ENCODE measurements at regions not wholly inside any gene's neighbourhood (a gene's known extent, or its start where the extent isn't known, plus 50 kb on each side); places are given as distances from the start of the nearest gene placed in this dataset.

GRCh38 chr3:111252779-111253178, 181.2 kb downstream of the NECTIN3 start:
- Mint-ChIP-seq H3K36me3 (ENCODE audit: insufficient read depth in 1 of 3, low read depth in 3 of 3) (no peaks in the 10 kb centered on the region; a peak in 1 of 7 replicates), H3K4me1 (0 out of 4 replicates have a peak, but pooled peaks cover 0 to 3% of the 10 kb centered on the region in 2 experiments), H3K4me3 (no peak overlapping the region), H3K27me3 (ENCODE audit: low read depth) (no peaks in the 10 kb centered on the region), H3K9me3 (no peaks in the 10 kb centered on the region), H3K27ac (0 out of 7 replicates have a peak overlapping the region, but pooled peaks of 1 of the 3 experiments have one; percentile 24)
- no peaks in the 10 kb centered on the region for H3K23me2 ChIP-seq (ENCODE audit: insufficient read length, low read depth, low read length, poor library complexity, severe bottlenecking)
- H3K79me2 ChIP-seq (ENCODE audit: insufficient read depth, low read length) = no peaks in the 10 kb centered on the region
- no peak overlapping the region for H3K18ac ChIP-seq (ENCODE audit: insufficient read length, low read depth, low read length)
- no peak overlapping the region for H3K14ac ChIP-seq (ENCODE audit: insufficient read depth, low read length)
- H4K5ac ChIP-seq (ENCODE audit: insufficient read length, low read depth, low read length) = no peak overlapping the region
- H3K4ac ChIP-seq (ENCODE audit: low read depth, low read length) = no peak overlapping the region
- no peak overlapping the region for H2BK15ac ChIP-seq (ENCODE audit: low read depth, low read length)
- whole genome bisulfite sequencing (ENCODE audit: extremely low coverage, insufficient read length, low lambda C conversion rate) = no CpG with 5 or more reads among the region's 3 CpGs
- H2BK120ac ChIP-seq (ENCODE audit: low read depth, low read length, poor library complexity, severe bottlenecking) = no peak overlapping the region
- no peaks in the 10 kb centered on the region for H4K20me1 ChIP-seq (ENCODE audit: control insufficient read depth, insufficient read depth, insufficient read length)
- H2AK5ac ChIP-seq (ENCODE audit: insufficient read length, low read length) = no peak overlapping the region
- H3K9me3 ChIP-seq (ENCODE audit: control insufficient read depth, low read depth, low read length) = no peaks in the 10 kb centered on the region
- H2BK20ac ChIP-seq (ENCODE audit: low read depth, low read length, poor library complexity, severe bottlenecking) = no peak overlapping the region
- peak; percentile 34 for DNase-seq
- H3K23ac ChIP-seq (ENCODE audit: insufficient read length, low read depth, low read length) = no peak overlapping the region
- no peak overlapping the region for H4K91ac ChIP-seq (ENCODE audit: insufficient read length, low read depth, low read length)
- TF ChIP-seq, protein P1, sequence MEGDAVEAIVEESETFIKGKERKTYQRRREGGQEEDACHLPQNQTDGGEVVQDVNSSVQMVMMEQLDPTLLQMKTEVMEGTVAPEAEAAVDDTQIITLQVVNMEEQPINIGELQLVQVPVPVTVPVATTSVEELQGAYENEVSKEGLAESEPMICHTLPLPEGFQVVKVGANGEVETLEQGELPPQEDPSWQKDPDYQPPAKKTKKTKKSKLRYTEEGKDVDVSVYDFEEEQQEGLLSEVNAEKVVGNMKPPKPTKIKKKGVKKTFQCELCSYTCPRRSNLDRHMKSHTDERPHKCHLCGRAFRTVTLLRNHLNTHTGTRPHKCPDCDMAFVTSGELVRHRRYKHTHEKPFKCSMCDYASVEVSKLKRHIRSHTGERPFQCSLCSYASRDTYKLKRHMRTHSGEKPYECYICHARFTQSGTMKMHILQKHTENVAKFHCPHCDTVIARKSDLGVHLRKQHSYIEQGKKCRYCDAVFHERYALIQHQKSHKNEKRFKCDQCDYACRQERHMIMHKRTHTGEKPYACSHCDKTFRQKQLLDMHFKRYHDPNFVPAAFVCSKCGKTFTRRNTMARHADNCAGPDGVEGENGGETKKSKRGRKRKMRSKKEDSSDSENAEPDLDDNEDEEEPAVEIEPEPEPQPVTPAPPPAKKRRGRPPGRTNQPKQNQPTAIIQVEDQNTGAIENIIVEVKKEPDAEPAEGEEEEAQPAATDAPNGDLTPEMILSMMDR (conservative IDR thresholded peaks at IDR 0.05) = peak; percentile 42; the same call in 2 of the 3 replicates
- H4K8ac ChIP-seq (replicated peaks; ENCODE audit: insufficient read length, low read depth, low read length) = no peak overlapping the region
- H3K9ac ChIP-seq (ENCODE audit: extremely low read depth, insufficient read length, low read length) = no peak overlapping the region
- no peak overlapping the region for H2BK12ac ChIP-seq (ENCODE audit: insufficient read length, low read depth, low read length)
- peaks cover 2% of the 10 kb centered on the region; the same call in 1 of the 2 replicates for H3K4me1 ChIP-seq (ENCODE audit: insufficient read depth, low read length)
- no peak overlapping the region for H3K27ac ChIP-seq (ENCODE audit: insufficient read length, low read depth, low read length)
- H3T11ph ChIP-seq (ENCODE audit: low read length) = no peak overlapping the region
- H3K4me2 ChIP-seq (ENCODE audit: insufficient read depth, insufficient read length, low read length) = no peak overlapping the region
- no peak overlapping the region for H2AFZ ChIP-seq (ENCODE audit: low read length)
- no peak overlapping the region for H3K56ac ChIP-seq (ENCODE audit: insufficient read length, low read depth, low read length)
- H3K79me1 ChIP-seq (ENCODE audit: insufficient read depth, low read depth, low read length, poor library complexity, severe bottlenecking) = no peaks in the 10 kb centered on the region
- H3K27me3 ChIP-seq (ENCODE audit: insufficient read depth, low read length) = no peaks in the 10 kb centered on the region
- no peak overlapping the region for H2BK5ac ChIP-seq (ENCODE audit: insufficient read length, low read length)
